ENCODE measurements at regions not wholly inside any gene's neighbourhood (a gene's known extent, or its start where the extent isn't known, plus 50 kb on each side); places are given as distances from the start of the nearest gene placed in this dataset.

- H3K4me3 ChIP-seq (ENCODE audit: low read length), result no peak overlapping the region
- H3F3A ChIP-seq (ENCODE audit: low read length, unreplicated experiment), result no peaks in the 10 kb centered on the region
- H2AFZ ChIP-seq (ENCODE audit: low read length), result no peak overlapping the region
- H3K36me3 ChIP-seq (ENCODE audit: low read depth, low read length), result peaks cover 92% of the 10 kb centered on the region
- CTCF ChIA-PET, result no interaction called here
- POLR2A ChIA-PET (ENCODE audit: unreplicated experiment), result no interaction called here
- H3K27ac ChIP-seq (ENCODE audit: low read length), result no peak overlapping the region
- H3K4me1 ChIP-seq (ENCODE audit: insufficient read depth, low read length), result no peaks in the 10 kb centered on the region
- H3K9me3 ChIP-seq (ENCODE audit: low read length), result peaks cover 63% of the 10 kb centered on the region
- no peaks in the 10 kb centered on the region for H3K9me2 ChIP-seq (replicated peaks; ENCODE audit: low read length)
- H3K4me2 ChIP-seq (ENCODE audit: low read length), result no peak overlapping the region
- DNase-seq (no peak), ATAC-seq (no peak)
- TF ChIP-seq EZH2phosphoT487 (IDR thresholded peaks at IDR 0.05; ENCODE audit: borderline replicate concordance, low read length), result no peak
- no peak for TF ChIP-seq CTCF (conservative IDR thresholded peaks at IDR 0.05; ENCODE audit: low read depth, low read length)
- TF ChIP-seq EZH2 (IDR thresholded peaks at IDR 0.05; ENCODE audit: low read length, unreplicated experiment), result no peak
- no peaks in the 10 kb centered on the region for H3K79me2 ChIP-seq (ENCODE audit: low read length)
- H3K27me3 ChIP-seq (ENCODE audit: low read length), result no peaks in the 10 kb centered on the region
- intact Hi-C loops (cut with micrococcal nuclease), result no loop called here
- H4K20me1 ChIP-seq (ENCODE audit: low read length), result no peaks in the 10 kb centered on the region
- H3K9ac ChIP-seq (ENCODE audit: low read length), result no peak overlapping the region
- BruUV-seq (replicated peaks), result no TSS peak
Observed at GRCh38 chr15:25051399-25052154, 96.8 kb downstream of the SNRPN start.

GRCh38 chr15:25052191-25052999 is 97.6 kb downstream of the SNRPN start:
- H3K9me3 ChIP-seq (ENCODE audit: low read length), result peaks cover 70% of the 10 kb centered on the region
- no TSS peak for BruUV-seq (replicated peaks)
- H3K9ac ChIP-seq (ENCODE audit: low read length), result no peak overlapping the region
- H3K4me1 ChIP-seq (ENCODE audit: insufficient read depth, low read length), result no peaks in the 10 kb centered on the region
- H3K36me3 ChIP-seq (ENCODE audit: low read depth, low read length), result peaks cover 92% of the 10 kb centered on the region
- no peaks in the 10 kb centered on the region for H3K79me2 ChIP-seq (ENCODE audit: low read length)
- no peak for DNase-seq
- H3K9me2 ChIP-seq (replicated peaks; ENCODE audit: low read length), result no peaks in the 10 kb centered on the region
- no peak for ATAC-seq
- no peak for TF ChIP-seq EZH2phosphoT487 (IDR thresholded peaks at IDR 0.05; ENCODE audit: borderline replicate concordance, low read length)
- no peak for TF ChIP-seq EZH2 (IDR thresholded peaks at IDR 0.05; ENCODE audit: low read length, unreplicated experiment)
- TF ChIP-seq CTCF (conservative IDR thresholded peaks at IDR 0.05; ENCODE audit: low read depth, low read length), result no peak
- H3K4me3 ChIP-seq (ENCODE audit: low read length), result no peak overlapping the region; the same call in 1 of the 2 replicates
- no peak overlapping the region for H3K4me2 ChIP-seq (ENCODE audit: low read length)
- H4K20me1 ChIP-seq (ENCODE audit: low read length), result no peaks in the 10 kb centered on the region
- no peak overlapping the region for H3K27ac ChIP-seq (ENCODE audit: low read length)
- H3F3A ChIP-seq (ENCODE audit: low read length, unreplicated experiment), result no peaks in the 10 kb centered on the region
- no peak overlapping the region for H2AFZ ChIP-seq (ENCODE audit: low read length)
- POLR2A ChIA-PET (ENCODE audit: unreplicated experiment), result no interaction called here
- intact Hi-C loops (cut with micrococcal nuclease), result no loop called here
- H3K27me3 ChIP-seq (ENCODE audit: low read length), result no peaks in the 10 kb centered on the region
- CTCF ChIA-PET, result no interaction called here

Data from PC-3 (cell line).